MM.1S (cell line): ENCODE measurements at regions not wholly inside any gene's neighbourhood (a gene's known extent, or its start where the extent isn't known, plus 50 kb on each side); places are given as distances from the start of the nearest gene placed in this dataset.

Source experiments
- CTCF ChIP-seq: fragments of 300-600 bp; sonication (generic); IDR thresholded peaks from 2 replicates; pipeline ENCODE4 v1.5.1; 2016; ENCODE audit warnings: antibody characterized with exemption, low read length, mixed read lengths
- EZH2phosphoT487 ChIP-seq: fragments of 300-600 bp; sonication (generic); IDR thresholded peaks from 2 replicates; pipeline ENCODE4 v1.6.1; 2018; ENCODE audit warnings: antibody characterized with exemption, low read length

- TF ChIP-seq CTCF (no peak), EZH2phosphoT487 (no peak)
Observed at GRCh38 chr17:77718669-77718961, 239.9 kb upstream of the TNRC6C start.
